Liver (tissue), 3 donors: ENCODE measurements at regions not wholly inside any gene's neighbourhood (a gene's known extent, or its start where the extent isn't known, plus 50 kb on each side); places are given as distances from the start of the nearest gene placed in this dataset.

ENCODE experiments used
- EGR1 ChIP-seq, 2 donors: IDR thresholded peaks; 2 replicates each; pipeline ENCODE4 v1.6.1; 2016 to 2018; ENCODE audit warnings: antibody characterized with exemption in 2 of 2, low read depth in 2 of 2
- FOXA1 ChIP-seq: IDR thresholded peaks from 2 replicates; pipeline ENCODE4 v1.6.1; 2016; ENCODE audit warnings: antibody characterized with exemption
- GABPA ChIP-seq, 2 donors: IDR thresholded peaks in 1 of 2; conservative IDR thresholded peaks in 1 of 2; 2 replicates each; pipeline ENCODE4 v1.6.1; 2016; ENCODE audit warnings: antibody characterized with exemption in 2 of 2, mild to moderate bottlenecking in 1 of 2, moderate library complexity in 1 of 2
- JUND ChIP-seq, 2 donors: IDR thresholded peaks; 2 replicates each; pipeline ENCODE4 v1.6.1; 2016; ENCODE audit warnings: antibody characterized with exemption in 2 of 2
- NR2F2 ChIP-seq: IDR thresholded peaks from 2 replicates; pipeline ENCODE4 v1.6.1; 2016; ENCODE audit warnings: antibody characterized with exemption
- RXRA ChIP-seq, 2 donors: IDR thresholded peaks; 2 replicates each; pipeline ENCODE4 v1.6.1; 2017 to 2018; ENCODE audit warnings: antibody characterized with exemption in 2 of 2, mild to moderate bottlenecking in 1 of 2
- SP1 ChIP-seq: IDR thresholded peaks from 2 replicates; pipeline ENCODE4 v1.6.1; 2018; ENCODE audit warnings: antibody characterized with exemption, mild to moderate bottlenecking
- TAF1 ChIP-seq: conservative IDR thresholded peaks from 2 replicates; pipeline ENCODE4 v1.6.1; 2016; ENCODE audit warnings: antibody characterized with exemption, mild to moderate bottlenecking
- YY1 ChIP-seq: IDR thresholded peaks from 2 replicates; pipeline ENCODE4 v1.6.1; 2016; ENCODE audit warnings: antibody characterized with exemption, mild to moderate bottlenecking
- TF ChIP-seq, protein P1 (sequence below): IDR thresholded peaks from 2 replicates; pipeline ENCODE4 v1.6.1; 2016; ENCODE audit warnings: antibody characterized with exemption, mild to moderate bottlenecking
- TF ChIP-seq, protein P2 (sequence below): fragments of 150-350 bp; IDR thresholded peaks from 2 replicates; pipeline ENCODE4 v1.5.1; 2017; ENCODE audit warnings: improper control_type of control experiment, low read depth, low read length; ENCODE audit not compliant: missing input control
- donor health status: healthy.
- donor health status: healthy.

DNA sequence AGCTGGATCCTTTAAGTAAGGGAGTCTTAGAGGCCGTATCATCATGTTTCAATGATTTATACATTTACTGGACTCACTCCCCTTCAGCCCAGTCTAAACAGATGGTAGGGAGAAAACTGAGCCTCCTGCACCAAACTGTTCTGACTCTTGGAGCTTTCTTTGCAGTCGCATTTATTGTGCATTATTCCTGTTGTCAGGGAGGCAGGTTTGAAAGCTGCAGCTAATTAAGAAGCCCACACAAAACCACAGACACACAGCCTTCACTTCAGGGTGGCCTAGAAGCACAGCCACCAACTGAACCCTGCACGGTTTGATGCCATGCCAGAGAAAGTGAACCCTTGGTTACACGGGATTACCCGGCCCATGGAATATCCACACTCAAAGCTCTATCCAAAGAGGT is 911.0 kb downstream of the UQCRFS1 start:
- TF ChIP-seq YY1 (no peak), NR2F2 (no peak), TAF1 (no peak), RXRA (IDR thresholded peaks at IDR 0.05) (no peak), SP1 (no peak), JUND (IDR thresholded peaks at IDR 0.05) (no peak), GABPA (IDR thresholded peaks at IDR 0.05 in 1 of 2, conservative IDR thresholded peaks at IDR 0.05 in 1 of 2) (no peak), FOXA1 (no peak), EGR1 (IDR thresholded peaks at IDR 0.05; ENCODE audit: low read depth in 2 of 2) (no peak)
- TF ChIP-seq, protein P1, sequence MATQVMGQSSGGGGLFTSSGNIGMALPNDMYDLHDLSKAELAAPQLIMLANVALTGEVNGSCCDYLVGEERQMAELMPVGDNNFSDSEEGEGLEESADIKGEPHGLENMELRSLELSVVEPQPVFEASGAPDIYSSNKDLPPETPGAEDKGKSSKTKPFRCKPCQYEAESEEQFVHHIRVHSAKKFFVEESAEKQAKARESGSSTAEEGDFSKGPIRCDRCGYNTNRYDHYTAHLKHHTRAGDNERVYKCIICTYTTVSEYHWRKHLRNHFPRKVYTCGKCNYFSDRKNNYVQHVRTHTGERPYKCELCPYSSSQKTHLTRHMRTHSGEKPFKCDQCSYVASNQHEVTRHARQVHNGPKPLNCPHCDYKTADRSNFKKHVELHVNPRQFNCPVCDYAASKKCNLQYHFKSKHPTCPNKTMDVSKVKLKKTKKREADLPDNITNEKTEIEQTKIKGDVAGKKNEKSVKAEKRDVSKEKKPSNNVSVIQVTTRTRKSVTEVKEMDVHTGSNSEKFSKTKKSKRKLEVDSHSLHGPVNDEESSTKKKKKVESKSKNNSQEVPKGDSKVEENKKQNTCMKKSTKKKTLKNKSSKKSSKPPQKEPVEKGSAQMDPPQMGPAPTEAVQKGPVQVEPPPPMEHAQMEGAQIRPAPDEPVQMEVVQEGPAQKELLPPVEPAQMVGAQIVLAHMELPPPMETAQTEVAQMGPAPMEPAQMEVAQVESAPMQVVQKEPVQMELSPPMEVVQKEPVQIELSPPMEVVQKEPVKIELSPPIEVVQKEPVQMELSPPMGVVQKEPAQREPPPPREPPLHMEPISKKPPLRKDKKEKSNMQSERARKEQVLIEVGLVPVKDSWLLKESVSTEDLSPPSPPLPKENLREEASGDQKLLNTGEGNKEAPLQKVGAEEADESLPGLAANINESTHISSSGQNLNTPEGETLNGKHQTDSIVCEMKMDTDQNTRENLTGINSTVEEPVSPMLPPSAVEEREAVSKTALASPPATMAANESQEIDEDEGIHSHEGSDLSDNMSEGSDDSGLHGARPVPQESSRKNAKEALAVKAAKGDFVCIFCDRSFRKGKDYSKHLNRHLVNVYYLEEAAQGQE: no peak
- TF ChIP-seq, protein P2, sequence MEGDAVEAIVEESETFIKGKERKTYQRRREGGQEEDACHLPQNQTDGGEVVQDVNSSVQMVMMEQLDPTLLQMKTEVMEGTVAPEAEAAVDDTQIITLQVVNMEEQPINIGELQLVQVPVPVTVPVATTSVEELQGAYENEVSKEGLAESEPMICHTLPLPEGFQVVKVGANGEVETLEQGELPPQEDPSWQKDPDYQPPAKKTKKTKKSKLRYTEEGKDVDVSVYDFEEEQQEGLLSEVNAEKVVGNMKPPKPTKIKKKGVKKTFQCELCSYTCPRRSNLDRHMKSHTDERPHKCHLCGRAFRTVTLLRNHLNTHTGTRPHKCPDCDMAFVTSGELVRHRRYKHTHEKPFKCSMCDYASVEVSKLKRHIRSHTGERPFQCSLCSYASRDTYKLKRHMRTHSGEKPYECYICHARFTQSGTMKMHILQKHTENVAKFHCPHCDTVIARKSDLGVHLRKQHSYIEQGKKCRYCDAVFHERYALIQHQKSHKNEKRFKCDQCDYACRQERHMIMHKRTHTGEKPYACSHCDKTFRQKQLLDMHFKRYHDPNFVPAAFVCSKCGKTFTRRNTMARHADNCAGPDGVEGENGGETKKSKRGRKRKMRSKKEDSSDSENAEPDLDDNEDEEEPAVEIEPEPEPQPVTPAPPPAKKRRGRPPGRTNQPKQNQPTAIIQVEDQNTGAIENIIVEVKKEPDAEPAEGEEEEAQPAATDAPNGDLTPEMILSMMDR: no peak
